Activated CD4-positive, alpha-beta T cell treated with anti-CD3 and anti-CD28 coated beads for 24 hours (primary cell): ENCODE measurements at regions not wholly inside any gene's neighbourhood (a gene's known extent, or its start where the extent isn't known, plus 50 kb on each side); places are given as distances from the start of the nearest gene placed in this dataset.

Experiments used
- DNase-seq, 2 donors: peaks; one replicate each; pipeline ENCODE4 v3.0.0-alpha.2; 2020; ENCODE audit warnings: low read depth in 2 of 2

DNA sequence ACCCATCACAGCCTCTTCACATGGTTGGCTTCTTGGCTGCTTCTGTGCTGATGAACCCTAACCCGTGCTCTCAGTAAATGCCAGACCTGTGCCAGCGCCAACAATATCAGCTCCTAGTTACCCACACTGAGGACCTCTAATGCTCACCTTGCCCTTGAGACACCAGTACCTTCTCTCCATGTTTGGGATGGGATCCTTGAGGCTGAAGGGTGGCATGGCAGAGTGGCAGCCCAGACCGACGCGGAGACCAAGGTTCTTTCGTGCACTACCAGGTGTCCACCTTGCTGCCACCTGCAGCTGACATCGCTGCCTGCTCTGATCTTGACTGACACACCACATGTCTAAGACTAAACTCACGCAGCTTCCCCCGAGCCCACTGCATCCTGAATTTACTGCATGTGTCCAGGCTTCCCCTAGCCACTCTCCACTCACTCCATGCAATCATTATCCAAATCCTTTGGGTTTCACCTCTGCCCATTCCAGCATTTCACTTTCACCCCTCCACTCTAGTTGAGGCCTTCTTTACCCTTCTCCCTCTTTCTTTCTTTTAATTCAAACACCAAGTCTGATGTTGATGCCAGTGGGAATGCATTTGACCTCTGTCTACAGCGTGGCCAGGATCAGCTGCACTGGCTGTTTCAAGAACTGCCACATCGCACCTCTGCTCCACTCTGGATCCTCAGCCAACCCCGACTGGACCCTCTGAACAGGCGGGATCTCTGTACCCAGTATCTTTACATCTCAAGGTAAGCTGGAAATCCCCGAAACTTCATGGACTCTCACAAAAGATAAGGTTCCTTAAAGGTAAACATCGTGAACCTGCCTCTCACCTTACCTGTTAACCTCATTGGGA is 294.9 kb downstream of the GLRX3 start:
- no peak for DNase-seq

- no peak for DNase-seq
Measured at GRCh38 chr10:130432271-130432670, 296.1 kb downstream of the GLRX3 start.

- DNase-seq: no peak
Measured at GRCh38 chr10:130432850-130433249, 296.7 kb downstream of the GLRX3 start.

GRCh38 chr10:130434446-130435385 is 298.5 kb downstream of the GLRX3 start:
- DNase-seq: no peak

DNA sequence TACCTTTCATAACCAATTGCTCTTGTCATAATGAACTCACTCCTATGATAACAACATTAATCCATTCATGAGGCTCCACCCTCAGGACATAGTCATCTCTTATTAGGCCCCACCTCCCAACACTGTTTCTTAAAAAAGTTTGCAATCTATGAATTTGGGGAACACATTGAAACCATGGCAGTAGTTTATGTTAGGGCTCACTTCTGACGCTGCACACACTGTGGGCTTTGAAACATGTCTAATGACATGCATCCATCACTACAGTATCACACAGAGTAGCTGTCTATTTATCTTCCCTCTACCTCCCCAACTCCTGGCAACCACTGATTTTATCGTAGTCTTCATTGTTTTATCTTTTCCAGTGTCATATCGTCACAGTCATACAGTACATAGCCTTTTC is 299.8 kb downstream of the GLRX3 start:
- no peak for DNase-seq

GRCh38 chr10:130438861-130439260 is 302.7 kb downstream of the GLRX3 start:
- DNase-seq: no peak

DNA sequence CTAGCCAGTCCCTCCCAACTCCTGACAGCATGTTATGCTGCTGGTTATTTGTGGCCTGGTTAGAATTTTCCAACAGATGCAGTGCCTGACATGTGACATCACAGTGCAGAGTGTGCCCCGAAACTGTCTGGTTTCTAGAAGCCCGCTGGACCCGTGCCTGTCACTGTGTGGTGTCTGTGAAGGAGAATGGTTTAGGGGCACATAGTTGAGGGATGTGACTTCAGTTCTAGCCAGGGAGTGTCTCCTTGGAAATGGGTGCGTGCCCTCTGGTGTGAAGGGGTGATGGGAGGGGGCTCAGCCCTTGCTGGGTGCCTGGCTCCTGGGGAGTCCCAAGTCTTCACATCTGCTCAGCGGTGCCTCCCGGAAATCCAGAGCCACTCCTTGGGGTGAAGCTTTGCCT is 303.6 kb downstream of the GLRX3 start:
- no peak for DNase-seq

- DNase-seq: no peak
Measured at GRCh38 chr10:130440494-130440893, 304.3 kb downstream of the GLRX3 start.

GRCh38 chr10:130440971-130441370 is 304.8 kb downstream of the GLRX3 start:
- DNase-seq: no peak

DNA sequence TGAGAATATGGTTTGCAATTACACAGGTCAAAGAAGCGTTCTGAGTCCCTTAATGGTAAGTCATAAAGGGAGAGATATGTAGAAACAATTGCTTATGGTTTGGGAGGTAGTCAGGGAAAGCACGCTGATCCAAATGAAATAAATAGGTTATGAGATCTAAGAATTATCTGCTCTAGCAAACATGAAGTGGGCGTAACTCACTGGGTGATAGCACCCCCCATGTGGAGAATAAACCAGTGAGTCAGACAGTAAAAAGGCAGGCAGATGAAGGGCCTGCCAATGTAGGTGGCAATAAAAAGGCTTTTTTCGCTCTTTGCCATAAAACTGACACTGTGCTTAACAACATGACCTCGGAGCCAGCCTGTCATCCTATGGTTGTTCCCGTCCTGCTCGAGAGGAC is 306.9 kb downstream of the GLRX3 start:
- DNase-seq: no peak

DNA sequence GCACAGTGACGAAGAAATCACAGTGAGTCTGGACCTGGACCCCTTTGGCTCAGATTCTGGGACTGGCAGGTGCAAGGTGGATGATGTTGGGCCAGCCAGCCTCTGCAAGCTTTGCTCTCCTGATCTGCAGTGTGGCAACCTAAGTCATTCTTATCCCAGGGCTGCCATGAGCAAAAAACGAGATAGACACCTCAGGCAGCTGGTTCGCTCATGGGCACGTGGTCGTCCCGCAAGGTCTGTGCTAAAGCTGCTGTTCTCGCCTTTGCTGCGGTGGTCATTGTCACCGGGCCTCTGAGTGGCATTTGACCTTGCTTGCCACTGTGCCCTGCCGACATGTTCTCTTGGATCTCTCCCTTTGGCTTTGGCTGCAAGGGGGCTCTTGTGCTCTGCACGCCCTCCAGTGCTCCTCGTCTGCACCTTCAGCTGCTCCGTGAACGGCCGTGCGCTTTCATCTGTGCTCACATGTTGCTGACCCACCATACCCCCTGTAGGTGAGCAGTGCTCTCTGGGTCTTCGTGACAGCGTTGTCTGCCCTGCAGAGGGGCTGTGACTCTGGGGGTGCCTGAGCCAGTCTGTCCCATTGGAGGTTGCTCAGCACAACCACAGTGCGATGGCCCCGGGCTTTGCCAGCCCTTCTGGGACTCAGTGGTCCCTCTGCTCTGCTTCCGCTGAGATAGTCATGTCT is 317.0 kb downstream of the GLRX3 start:
- no peak for DNase-seq

DNA sequence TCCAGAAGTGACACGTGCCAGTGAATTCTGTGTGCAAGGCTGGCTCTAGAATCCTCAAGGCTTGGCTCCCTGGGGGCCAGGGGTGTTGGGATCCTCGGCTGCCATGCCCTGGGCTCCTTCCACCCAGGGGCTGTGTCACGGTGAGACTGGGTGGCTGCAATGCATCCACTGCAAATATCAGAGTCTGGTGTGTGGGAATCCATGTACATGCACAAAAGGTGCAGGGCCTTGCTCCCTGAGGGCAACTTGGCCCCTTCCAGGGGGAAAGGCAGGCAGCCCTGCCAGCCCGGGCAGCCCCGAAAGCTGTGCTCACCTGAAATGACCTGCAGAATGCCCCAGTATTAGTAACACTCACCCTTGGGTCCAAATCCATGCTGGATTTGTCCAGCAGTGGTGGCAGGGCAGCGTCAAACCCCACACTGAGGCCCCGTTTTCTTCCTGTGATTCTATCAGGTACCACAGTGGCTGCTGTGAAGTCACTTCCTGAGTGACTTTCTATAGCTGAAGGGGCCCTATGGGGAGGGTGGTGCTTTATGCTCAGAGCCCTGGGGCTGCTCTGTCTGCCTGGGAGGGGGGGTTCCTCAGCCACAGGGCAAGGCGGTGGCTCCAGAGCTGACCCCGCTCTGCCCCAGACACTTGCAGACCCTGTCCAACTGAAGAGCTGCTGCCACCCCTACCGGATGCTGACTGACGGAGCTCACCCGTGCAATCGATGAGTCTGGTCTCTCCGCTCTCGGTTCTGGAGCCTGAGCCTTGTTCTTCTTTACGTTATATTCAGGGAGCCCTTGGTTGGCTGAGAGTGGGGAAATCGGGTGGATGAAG is 317.7 kb downstream of the GLRX3 start:
- DNase-seq: no peak

DNA sequence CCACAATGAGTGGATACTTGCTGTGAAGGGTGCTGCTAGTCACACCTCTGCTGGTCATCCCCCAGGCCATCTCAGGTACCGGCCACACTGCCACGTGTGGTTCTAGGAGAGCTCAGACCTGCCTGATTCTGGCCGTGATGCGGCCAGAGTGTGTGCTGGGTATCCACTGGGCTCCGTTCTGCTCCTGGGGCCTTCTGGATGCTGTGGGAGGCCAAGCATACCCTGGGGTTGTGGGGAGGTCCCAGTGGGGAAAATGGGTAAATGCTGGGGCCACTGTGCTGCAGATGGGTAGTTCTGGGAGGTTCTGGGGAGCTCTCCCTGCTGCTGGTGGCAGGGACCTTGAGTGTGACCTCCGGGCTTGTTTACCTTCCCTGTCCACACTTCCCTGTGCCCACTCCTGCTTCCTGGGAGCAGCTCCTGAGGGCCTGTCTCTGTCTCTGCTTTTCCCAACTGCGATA is 318.4 kb downstream of the GLRX3 start:
- no peak for DNase-seq

GRCh38 chr10:130455111-130455695 is 319.0 kb downstream of the GLRX3 start:
- DNase-seq: no peak

GRCh38 chr10:130455791-130456190 is 319.6 kb downstream of the GLRX3 start:
- DNase-seq: no peak

GRCh38 chr10:130456616-130457015 is 320.4 kb downstream of the GLRX3 start:
- DNase-seq: no peak

GRCh38 chr10:130458509-130458908 is 322.3 kb downstream of the GLRX3 start:
- no peak for DNase-seq

GRCh38 chr10:130459011-130459410 is 322.8 kb downstream of the GLRX3 start:
- DNase-seq: no peak

GRCh38 chr10:130459851-130460490 is 323.8 kb downstream of the GLRX3 start:
- DNase-seq: no peak

- DNase-seq: no peak
Measured at GRCh38 chr10:130461631-130462030, 325.4 kb downstream of the GLRX3 start.
